ENCODE measurements at regions not wholly inside any gene's neighbourhood (a gene's known extent, or its start where the extent isn't known, plus 50 kb on each side); places are given as distances from the start of the nearest gene placed in this dataset.
"Not testable (repeated sequence)": the region's sequence is repeated elsewhere in the genome, so short reads cannot be mapped to it uniquely, and the experiment has no call there.

- CTCF ChIA-PET, result interaction anchor here (0.6 to 2.4 kb wide), 2 partner anchors 26 to 683 kb away, joined by 3 to 8 read pairs; no protein-coding TSS in a partner anchor
- no peaks in the 10 kb centered on the region for H4K20me1 ChIP-seq (replicated peaks; ENCODE audit: control insufficient read depth, extremely low read depth, insufficient read depth, low read length)
- H3K27ac ChIP-seq (ENCODE audit: insufficient read depth, low read depth, low read length), result no peak overlapping the region
- intact Hi-C loops (cut with micrococcal nuclease), result loop anchor here (2.0 kb wide), 1 partner anchor 672 kb away; no protein-coding TSS in a partner anchor
- H3K4me2 ChIP-seq (ENCODE audit: insufficient read depth, low read length), result no peak overlapping the region
- H3K79me2 ChIP-seq (ENCODE audit: control insufficient read depth, insufficient read depth, low read length), result no peaks in the 10 kb centered on the region
- no peak overlapping the region for H3K9ac ChIP-seq (replicated peaks; ENCODE audit: extremely low read depth, insufficient read depth, low read length)
- no peaks in the 10 kb centered on the region for H3K27me3 ChIP-seq (ENCODE audit: control insufficient read depth in 2 of 2, insufficient read depth in 2 of 2, low read length in 2 of 2)
- no TSS peak for BruUV-seq (replicated peaks)
- H3K36me3 ChIP-seq (ENCODE audit: control insufficient read depth in 2 of 2, extremely low read depth in 1 of 2, insufficient read depth in 2 of 2, low read length in 2 of 2), result no peaks in the 10 kb centered on the region
- dilution Hi-C loops (cut with MboI; ENCODE audit: extremely low pct_ligation_motif_present, low sequenced_read_pairs), result no loop called here
- no peak for FAIRE-seq
- H3K9me3 ChIP-seq (replicated peaks; ENCODE audit: control insufficient read depth, insufficient read depth, low read length), result no peaks in the 10 kb centered on the region
- TF ChIP-seq GATA2 (IDR thresholded peaks at IDR 0.05; ENCODE audit: insufficient read depth, insufficient read length, low read depth, low read length) (no peak), POLR2AphosphoS5 (IDR thresholded peaks at IDR 0.05; ENCODE audit: insufficient read depth, low read depth, low read length) (no peak), CTCF (IDR thresholded peaks at IDR 0.05; ENCODE audit: extremely low read depth in 1 of 2, insufficient read depth in 1 of 2, low read depth in 1 of 2, low read length in 2 of 2) (no peak), JUN (IDR thresholded peaks at IDR 0.05; ENCODE audit: borderline replicate concordance, insufficient read depth, insufficient read length, low read depth) (no peak), MAX (IDR thresholded peaks at IDR 0.05; ENCODE audit: insufficient read depth, insufficient read length) (no peak), FOS (IDR thresholded peaks at IDR 0.05; ENCODE audit: borderline replicate concordance, insufficient read depth, low read length) (no peak), MYC (IDR thresholded peaks at IDR 0.05; ENCODE audit: low read depth, low read length) (no peak), POLR2A (IDR thresholded peaks at IDR 0.05; ENCODE audit: low read depth, low read length) (no peak), EZH2 (IDR thresholded peaks at IDR 0.05; ENCODE audit: borderline replicate concordance, low read depth, low read length, severe bottlenecking) (no peak)
- no peak overlapping the region for H2AFZ ChIP-seq (ENCODE audit: low read depth, low read length)
- no peaks in the 10 kb centered on the region for H3K4me1 ChIP-seq (ENCODE audit: control insufficient read depth, extremely low read depth, insufficient read depth, low read length)
- POLR2A ChIA-PET, result no interaction called here
- DNase-seq (ENCODE audit: low read depth, low spot score), result no peak
- H3K4me3 ChIP-seq (replicated peaks in 1 of 3; ENCODE audit: insufficient read depth in 1 of 3, low read depth in 1 of 3, low read length in 3 of 3), result no peak overlapping the region
- no peaks in the 10 kb centered on the region for H3K9me1 ChIP-seq (replicated peaks; ENCODE audit: control insufficient read depth, extremely low read depth, insufficient read depth, low read length)
Observed at GRCh38 chr2:175414191-175414881, 232.8 kb upstream of the ATP5MC3 start.

- DNase-seq (ENCODE audit: low read depth, low spot score); H3K9me1 ChIP-seq (replicated peaks; ENCODE audit: control insufficient read depth, extremely low read depth, insufficient read depth, low read length); CTCF ChIA-PET; H3K4me2 ChIP-seq (ENCODE audit: insufficient read depth, low read length); dilution Hi-C loops (cut with MboI; ENCODE audit: extremely low pct_ligation_motif_present, low sequenced_read_pairs); H3K9ac ChIP-seq (replicated peaks; ENCODE audit: extremely low read depth, insufficient read depth, low read length); H4K20me1 ChIP-seq (replicated peaks; ENCODE audit: control insufficient read depth, extremely low read depth, insufficient read depth, low read length); H2AFZ ChIP-seq (ENCODE audit: low read depth, low read length); intact Hi-C loops (cut with micrococcal nuclease); H3K27ac ChIP-seq (ENCODE audit: insufficient read depth, low read depth, low read length); H3K4me3 ChIP-seq (replicated peaks in 1 of 3; ENCODE audit: insufficient read depth in 1 of 3, low read depth in 1 of 3, low read length in 3 of 3); H3K36me3 ChIP-seq (ENCODE audit: control insufficient read depth in 2 of 2, extremely low read depth in 1 of 2, insufficient read depth in 2 of 2, low read length in 2 of 2); H3K9me3 ChIP-seq (replicated peaks; ENCODE audit: control insufficient read depth, insufficient read depth, low read length); FAIRE-seq; H3K27me3 ChIP-seq (ENCODE audit: control insufficient read depth in 2 of 2, insufficient read depth in 2 of 2, low read length in 2 of 2); H3K79me2 ChIP-seq (ENCODE audit: control insufficient read depth, insufficient read depth, low read length); BruUV-seq (replicated peaks); H3K4me1 ChIP-seq (ENCODE audit: control insufficient read depth, extremely low read depth, insufficient read depth, low read length): not testable (repeated sequence)
- POLR2A ChIA-PET, result interaction anchor here (0.5 kb wide), 1 partner anchor 192 kb away, joined by 3 read pairs; no protein-coding TSS in a partner anchor
Observed at GRCh38 chr2:175410941-175411340, 229.4 kb upstream of the ATP5MC3 start.

Measured in endothelial cell of umbilical vein (primary cell).